Superior temporal gyrus (tissue), 1 donor: ENCODE measurements at regions not wholly inside any gene's neighbourhood (a gene's known extent, or its start where the extent isn't known, plus 50 kb on each side); places are given as distances from the start of the nearest gene placed in this dataset.
"Not testable (repeated sequence)": the region's sequence is repeated elsewhere in the genome, so short reads cannot be mapped to it uniquely, and the experiment has no call there.

Experiments used
- DNase-seq: peaks from one replicate; pipeline ENCODE4 v3.0.0-alpha.2; 2016; ENCODE audit errors: extremely low spot score

DNA sequence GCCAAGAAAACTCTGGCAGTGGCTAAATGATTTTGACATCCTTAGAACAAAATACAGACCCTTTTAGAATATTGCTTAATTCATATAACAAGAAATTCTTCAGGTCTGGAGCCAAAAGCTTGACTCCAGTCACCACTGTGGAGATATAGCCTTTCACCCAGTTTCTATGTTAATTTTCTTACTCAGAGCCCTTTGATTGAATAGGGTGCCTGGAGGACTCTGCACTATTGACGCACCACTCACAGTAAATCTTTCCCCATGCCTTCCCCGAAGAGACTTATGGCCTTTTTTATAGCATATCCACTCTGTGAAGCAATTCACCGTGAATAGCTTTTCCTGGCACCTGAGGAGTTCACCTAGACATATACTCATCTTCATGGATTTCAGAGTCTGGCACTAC is 613.8 kb downstream of the ZWINT start:
- no peak for DNase-seq

DNA sequence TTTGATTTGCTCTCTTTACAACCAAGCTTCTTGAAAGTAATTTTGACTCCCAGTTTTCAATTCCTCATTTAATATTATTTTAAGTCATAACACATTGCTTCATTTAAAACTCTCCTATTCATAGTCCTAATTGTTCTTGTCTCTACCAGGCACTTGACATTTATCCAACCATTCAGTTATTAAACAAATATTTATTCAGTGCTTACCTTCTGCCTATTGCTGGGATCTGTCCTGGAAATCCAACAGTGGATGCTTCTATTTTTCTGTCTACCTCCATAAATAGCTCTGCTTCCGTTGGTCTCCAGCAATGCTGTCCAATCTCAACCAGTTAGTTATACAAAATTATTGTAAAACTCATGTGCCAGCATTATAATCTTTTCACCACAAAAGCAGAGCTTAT is 615.1 kb downstream of the ZWINT start:
- no peak for DNase-seq

DNA sequence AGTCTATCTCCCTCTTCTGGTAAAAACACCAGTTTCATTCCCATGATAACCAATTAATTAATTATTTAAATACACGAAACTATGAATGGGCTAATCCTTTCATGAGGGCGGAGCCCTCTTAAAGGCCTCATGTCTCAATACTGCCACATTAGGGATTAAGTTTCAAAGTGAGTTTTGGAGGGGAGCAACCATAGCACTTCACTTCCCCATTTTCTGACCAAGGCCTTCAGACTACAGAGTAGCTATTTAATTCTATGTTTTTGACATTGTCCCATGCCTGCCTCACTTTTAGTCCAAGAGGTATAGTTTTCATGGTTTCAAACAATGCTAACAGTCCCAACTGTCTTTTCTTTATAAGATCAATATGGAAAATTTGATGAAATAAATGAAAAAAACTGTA is 618.6 kb downstream of the ZWINT start:
- DNase-seq = no peak

DNA sequence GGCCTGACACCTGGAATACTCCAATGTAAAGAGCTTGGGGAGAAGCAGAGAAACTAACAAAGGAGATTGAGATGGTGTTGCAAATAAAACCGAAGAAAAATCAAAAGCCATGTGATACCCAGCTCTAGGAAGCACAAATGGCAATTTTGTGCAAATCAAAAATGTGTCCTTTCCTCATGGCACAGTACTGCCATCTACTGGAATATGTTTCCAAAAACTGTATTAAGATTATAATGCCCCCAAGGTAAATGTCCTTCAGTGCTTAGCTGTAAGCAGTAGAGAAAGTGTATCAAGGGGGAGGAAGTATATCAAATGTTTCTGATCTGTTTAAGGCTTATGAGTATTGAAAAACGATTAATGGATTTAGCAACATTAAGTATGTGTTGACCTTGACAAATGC is 620.3 kb downstream of the ZWINT start:
- peak; percentile 65 for DNase-seq

DNA sequence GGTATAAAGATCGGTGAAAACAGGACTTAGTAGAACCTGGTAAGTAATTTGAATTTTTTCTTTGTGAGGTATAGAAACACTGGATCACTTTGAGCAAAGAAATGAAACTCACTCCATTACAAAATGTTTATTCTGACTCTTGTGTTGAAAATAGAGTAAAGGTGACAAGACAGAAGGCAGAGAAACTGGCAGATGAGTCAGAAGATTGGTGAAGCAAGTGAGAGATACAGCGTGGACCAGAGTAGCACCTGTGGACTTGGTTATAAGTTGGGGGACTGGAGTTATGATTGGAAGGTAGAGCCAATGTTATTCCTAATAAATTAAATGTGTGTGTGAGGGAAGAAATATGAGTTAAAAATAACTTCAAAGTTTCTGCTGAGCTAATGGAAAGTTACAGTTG is 620.9 kb downstream of the ZWINT start:
- no peak for DNase-seq

DNA sequence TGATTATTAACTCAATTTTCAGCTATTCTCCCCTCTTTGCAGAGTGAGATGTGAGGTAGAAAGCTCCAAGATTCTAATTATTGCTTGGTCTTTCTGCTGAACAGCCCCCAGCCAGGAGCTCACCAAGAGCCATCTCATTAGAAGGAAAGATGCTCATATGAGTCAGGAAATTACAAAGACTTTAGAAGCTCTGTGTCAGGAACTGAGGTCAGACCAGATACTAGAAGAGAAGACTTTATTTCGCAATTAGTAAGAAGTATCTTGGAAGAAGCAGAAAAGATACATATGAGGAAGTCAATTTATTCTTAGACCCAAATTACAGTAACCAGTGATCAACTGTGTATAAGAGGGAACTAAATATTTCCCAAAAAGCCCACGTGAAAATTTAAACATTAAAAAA is 626.9 kb downstream of the ZWINT start:
- no peak for DNase-seq

DNA sequence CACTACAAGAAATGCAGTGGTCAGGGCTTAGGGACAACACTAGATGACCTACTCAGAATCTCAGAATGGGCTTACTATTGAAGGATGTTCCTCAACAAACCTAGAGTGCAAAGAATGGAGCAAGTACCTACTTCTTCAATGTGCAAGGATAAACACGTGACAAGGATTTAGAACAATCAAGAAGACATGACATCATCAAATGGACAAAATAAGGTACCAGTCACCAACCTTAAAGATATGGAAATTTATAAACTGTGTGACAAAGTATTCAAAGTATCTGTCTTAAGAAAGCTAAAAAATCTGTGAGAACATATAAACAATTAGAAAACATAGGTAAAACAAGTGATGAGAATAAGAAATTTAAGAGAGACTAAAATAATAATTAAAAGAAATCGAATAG is 656.1 kb downstream of the ZWINT start:
- no peak for DNase-seq

DNA sequence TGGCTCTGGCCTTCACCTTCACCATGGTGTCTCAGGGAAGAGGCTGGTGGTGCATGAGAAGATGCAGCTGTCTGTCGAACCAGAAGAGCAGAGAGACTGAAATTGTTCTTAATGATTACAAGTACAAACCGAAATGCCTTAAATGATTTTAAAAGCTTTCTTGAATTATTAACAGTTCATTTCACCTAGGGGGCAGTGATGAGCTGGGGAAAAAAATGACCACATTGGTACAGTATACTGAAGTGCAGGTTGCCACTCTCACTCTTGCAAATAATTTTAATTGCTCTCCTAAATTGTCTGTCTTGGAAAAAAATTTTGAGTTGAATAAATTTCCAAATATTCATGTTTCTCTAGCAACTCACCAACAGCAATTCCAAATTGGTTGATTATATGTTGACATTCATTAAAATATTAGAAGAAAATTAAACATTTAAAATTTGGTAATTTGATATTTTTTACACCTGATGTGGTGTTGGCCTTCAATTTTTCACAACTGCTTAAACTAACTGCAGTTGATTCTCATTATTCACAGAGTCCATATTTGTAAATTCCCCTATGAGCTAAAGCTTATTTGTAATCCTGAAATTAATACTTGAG is 692.6 kb downstream of the ZWINT start:
- DNase-seq = no peak

DNA sequence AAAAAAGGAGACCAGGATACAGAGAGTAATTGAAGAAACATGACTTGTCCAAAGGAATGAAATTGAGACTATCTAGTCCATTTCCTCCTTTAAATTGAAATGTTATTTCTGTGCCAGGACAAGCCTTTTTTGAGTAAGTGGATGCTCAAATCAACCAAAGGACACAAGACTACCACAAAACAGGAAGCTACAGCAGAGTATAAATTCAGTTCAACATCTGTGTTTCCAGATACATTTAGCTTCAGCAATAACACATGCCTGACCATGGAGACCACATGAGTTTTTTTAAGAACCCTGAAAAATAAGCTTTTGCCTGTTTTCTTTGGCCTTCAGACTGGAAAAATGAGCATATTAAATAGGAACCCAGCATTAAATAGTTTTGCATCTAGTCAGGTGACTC is 707.5 kb downstream of the ZWINT start:
- no peak for DNase-seq

DNA sequence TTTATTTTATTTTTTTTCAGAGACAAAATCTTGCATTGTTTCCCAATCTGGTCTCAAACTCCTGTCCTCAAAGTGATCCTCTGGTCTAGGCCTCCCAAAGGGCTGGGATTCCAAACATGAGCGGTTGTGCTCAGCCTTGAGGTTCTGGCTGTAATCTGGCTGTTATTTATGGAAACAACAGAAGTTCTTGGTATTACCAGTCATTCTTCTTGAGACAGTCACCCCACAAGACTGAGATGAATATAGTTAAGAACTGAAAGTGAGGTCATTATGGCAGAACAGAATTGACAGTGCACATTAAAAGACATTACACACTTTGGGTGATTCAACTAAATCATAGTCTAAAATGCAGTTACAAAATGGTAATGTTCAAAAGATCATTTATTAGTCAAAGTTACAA is 719.5 kb downstream of the ZWINT start:
- no peak for DNase-seq

DNA sequence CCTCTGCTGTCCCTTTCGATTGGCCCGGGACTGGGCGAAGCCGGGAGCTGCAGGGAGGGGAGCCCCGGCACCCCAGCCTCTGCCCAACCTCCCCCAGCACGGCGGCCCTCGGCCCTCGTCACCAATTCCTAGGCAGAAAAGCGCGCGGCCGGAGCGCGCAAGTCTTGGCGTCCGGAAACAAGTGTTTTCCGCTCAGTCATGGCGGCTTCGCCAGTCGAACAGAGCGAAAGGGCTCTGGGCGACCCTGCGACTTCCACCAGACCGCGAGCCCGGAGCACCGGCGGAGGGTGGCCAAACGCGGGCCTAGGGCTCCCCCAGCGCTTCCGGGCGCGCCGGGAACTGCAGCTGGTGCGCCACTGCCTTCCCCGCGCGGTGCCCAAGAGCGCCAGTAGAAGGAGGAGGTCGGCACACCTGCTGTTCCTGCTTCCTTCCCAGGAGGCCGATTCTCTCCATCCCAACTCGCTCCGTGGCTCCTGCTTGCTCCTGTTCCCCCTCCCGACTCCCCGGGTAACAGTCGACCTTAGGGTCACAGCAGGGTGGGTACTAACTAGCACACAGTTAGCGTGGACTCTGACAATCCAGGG is 729.9 kb downstream of the ZWINT start:
- peak; percentile 65 for DNase-seq

DNA sequence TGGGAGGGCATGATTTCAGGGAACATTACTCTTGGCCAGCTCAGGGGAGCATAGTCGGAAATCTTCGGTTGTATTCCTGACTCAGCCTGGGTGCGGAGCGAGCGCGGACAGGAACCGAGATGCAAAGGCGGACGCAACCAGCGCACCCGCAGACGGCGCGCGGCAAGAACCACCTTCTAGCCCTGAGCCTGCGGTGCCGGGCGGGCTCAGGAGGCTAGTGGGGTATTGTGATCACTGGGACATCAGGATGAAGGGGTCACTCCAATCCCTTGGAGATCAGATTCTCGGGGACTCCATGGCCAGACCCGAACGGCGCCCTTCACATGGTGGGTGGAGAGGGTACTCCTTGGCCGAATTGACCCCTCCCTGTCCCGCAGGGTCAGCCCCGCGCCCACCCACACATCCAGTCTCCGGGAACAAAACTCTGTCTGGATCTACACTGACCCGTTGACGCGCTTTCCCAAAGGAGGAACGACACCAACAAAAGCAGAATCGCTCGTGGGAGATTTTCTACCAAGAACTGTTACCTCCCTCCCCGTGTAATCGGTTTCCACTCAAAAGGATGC is 730.5 kb downstream of the ZWINT start:
- DNase-seq = no peak

DNA sequence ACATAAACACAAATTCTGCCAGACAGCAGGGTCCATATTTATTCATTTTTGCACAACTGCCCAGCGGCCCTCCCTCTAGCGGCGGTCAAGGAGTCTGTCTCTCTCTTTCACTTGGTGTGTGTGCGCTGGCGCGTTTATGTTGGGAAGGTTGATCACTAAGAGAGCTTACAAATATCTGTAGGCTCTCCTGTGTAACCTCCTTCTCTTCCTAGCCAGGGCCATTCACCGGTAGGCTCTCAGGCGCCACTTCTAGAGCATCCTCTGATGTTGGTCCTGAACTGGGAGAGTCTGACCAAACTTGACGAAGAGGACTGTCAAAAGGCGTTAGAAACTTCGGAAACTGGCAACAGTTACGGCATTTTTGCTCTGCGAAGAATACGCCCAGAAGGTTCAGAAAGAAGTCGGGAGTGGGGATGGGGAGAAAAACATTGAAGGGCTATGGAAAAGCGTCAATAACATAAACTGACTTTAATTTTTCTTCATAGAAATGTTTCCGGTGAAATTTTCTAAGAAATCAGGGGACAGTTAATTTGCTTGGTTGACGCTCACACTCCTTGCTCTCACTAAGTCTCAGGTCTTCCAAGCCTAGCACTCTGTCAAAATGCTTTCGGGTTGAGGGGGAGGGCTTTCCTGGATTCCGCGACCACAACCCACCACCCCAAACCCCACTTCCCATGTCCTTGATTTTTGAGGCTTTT is 731.1 kb downstream of the ZWINT start:
- DNase-seq = no peak

DNA sequence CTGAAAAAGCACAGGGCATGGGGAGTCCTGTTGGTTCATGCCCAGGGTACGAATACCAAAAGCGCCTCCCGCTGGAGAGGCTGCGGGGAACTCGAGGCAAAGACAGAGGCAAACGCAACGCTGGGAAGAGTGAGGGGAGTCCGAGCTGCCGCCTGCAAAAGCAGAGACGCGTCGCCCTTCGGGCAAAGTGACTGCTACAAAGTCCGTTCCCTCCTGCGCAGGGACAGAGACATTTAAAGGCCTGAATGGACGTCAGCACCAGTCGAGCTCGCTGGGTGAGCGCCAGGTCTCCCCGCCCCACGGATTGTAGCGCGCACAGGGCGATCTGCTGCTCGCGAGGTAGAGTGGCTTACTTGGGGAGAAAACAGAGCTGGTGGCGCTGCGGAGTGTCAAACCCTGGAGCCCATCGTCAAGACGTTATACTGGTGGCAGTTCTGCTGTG is 732.8 kb downstream of the ZWINT start:
- no peak for DNase-seq

DNA sequence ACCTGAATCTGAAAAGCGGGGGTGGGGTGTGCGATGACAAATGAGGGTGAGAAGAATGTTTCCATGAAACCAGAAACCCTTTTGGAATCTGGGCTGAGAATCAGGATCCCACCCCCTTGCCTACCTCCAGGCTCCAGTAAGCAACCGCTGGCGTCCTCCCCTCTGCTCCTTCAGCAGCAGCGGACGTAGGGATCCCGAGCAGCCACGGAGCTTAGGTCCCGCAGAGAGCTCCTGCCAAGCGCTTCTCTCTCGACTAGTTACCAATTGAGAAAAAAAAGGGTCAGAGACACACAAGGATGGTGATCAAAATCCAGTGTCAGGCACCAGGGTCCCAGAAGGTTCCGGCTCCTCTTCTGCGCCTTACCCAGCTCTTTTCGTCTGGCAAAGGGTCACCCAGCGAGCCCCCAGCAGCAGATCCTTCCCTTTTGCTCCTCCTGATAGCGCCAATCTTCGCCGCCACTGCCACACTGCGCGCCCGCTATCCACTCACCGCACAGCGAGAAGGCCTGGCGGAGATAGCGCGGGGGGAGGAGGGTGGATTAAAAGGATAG is 733.5 kb downstream of the ZWINT start:
- DNase-seq = no peak

DNA sequence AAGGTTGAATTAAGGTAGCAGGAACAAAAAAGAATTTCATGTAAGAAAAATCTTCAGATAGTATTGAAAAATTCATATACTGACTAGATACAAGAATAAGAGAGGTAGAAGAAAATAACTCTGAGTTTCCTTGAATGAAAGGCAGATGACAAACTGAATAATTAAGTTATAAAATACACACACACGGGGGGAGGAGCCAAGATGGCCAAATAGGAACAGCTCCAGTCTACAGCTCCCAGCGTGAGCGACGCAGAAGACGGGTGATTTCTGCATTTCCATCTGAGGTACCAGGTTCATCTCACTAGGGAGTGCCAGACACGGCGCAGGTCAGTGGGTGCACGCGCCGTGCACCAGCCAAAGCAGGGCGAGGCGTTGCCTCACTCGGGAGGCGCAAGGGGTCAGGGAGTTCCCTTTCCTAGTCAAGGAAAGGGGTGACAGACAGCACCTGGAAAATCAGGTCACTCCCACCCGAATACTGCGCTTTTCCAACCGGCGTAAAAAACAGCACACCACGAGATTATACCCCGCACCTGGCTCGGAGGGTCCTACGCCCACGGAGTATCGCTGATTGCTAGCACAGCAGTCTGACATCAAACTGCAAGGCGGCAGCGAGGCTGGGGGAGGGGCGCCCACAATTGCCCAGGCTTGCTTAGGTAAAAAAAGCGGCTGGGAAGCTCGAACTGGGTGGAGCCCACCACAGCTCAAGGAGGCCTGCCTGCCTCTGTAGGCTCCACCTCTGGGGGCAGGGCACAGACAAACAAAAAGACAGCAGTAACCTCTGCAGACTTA is 759.2 kb downstream of the ZWINT start:
- not testable (repeated sequence) for DNase-seq

DNA sequence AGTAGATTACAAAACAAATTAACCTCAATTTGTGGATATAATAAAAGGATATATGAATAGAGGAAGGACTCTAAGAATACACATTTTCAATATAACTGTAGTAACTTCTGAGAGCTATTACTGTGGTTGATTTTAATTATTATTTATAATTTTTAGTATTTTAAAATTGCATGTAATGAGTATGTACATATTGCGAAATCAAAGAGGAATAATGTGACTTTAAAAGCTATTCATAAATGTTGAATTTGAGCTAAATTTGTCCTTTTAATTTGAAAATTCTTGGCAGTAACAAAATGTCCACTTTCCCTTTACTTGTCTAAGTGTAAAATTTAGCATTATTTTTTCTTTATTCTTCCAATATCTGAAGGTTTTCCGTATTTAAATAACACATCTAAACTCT is 750.6 kb upstream of the PCDH15 start:
- DNase-seq = no peak

DNA sequence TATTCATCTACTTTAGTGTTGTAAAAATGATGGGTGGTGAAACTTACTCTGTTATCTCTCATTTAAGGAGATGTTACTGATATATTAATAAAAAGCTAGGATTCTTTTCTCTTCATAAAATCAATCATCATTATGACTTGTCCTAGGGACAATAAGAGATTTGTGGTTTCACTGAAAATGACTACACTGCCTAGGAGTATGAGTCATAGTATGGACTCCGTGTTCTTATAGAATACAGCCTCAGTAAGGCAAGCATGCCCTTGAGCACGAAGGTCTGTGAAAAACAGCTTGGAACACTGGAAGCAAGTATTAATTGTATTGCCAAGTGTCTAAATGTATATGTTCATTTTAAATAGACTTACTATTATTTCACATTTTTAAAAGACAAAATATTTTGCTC is 749.2 kb upstream of the PCDH15 start:
- DNase-seq = no peak

DNA sequence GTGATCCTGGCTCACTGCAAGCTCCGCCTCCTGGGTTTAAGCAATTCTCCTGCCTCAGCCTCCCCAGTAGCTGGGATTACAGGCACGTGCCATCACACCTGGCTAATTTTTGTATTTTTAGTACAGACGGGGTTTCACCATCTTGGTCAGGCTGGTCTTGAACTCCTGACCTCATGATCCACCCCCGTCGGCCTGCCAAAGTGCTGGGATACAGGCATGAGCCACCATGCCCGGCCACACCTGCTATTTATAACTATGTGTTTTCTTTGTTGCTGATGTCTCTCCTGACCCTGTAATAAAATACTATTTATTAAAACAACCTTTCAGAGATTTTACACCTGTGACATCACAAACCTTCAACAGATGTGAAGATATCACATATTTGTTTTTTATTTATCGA is 736.5 kb upstream of the PCDH15 start:
- DNase-seq = not testable (repeated sequence)

DNA sequence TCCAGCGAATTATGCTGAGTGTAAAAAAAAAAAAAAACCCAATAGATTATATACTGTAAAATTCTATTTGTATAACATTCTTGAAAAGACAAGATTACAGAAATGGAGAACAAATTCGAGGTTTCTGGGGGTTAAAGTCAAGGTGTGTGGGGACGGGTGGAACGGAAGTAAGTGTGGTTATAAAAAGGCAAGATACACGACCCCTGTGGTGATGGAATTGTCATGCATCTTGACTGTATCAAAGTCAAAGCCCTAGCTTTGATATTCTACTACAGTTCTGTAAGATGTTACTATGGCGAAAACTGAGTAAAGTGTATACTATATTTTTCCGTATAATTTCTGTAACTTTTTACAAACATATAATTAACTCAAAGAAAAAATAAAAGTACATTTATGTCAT is 718.2 kb upstream of the PCDH15 start:
- DNase-seq = no peak

DNA sequence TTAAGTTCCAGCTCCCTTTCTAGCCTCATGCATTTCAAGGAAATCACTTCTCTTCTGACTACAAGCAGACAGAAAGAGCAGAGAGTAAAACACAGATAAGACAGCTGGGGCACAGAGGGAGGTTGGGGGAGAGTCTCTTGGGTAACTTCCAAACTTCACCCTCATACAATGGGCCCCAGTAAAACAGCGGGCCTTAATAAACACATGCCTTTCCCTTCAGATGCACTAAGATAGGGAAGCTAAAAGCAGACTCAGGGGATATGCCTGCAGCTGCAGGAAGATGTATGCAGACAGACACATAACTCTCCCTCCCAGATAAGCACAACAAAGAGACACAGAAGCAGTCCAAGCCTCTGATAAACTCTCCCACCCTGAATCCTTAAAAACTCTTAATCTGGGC is 717.4 kb upstream of the PCDH15 start:
- DNase-seq = not testable (repeated sequence)

DNA sequence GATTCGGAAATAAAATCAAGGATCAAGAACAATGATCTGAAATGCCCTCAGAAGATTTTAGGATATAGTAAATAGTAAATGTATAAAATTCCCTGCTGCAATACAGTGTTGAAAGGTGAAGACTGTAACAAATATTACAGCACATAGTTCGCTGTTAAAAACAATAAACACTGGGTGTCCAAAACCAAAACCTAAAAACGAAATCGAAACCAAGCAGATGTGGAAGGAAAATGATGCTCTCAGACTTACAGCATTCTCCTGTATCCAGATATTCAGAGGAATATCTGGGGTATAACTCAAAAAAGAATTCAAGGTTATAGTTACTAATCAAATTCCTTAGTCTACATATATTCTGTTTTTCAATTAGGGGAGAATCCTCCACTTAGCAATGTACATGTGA is 708.1 kb upstream of the PCDH15 start:
- DNase-seq = no peak
